LoVo (cell line): ENCODE measurements at regions not wholly inside any gene's neighbourhood (a gene's known extent, or its start where the extent isn't known, plus 50 kb on each side); places are given as distances from the start of the nearest gene placed in this dataset.
"Not testable (repeated sequence)": the region's sequence is repeated elsewhere in the genome, so short reads cannot be mapped to it uniquely, and the experiment has no call there.

Experiments
- DNase-seq: peaks from one replicate; pipeline ENCODE4 v3.0.0-alpha.2; 2016; ENCODE audit warnings: low spot score

- DNase-seq = peak; percentile 11
Observed at GRCh38 chr6:135722190-135722589, 129.3 kb upstream of the PDE7B start.

GRCh38 chr6:135722679-135723078 lies 128.8 kb upstream of the PDE7B start:
- peak; percentile 71 for DNase-seq

GRCh38 chr6:135728589-135728988 lies 122.9 kb upstream of the PDE7B start:
- DNase-seq = no peak

GRCh38 chr6:135731116-135731515 lies 120.4 kb upstream of the PDE7B start:
- DNase-seq = no peak

- DNase-seq = not testable (repeated sequence)
Observed at GRCh38 chr6:135736351-135736750, 115.2 kb upstream of the PDE7B start.

- DNase-seq = no peak
Observed at GRCh38 chr6:135738636-135739035, 112.9 kb upstream of the PDE7B start.

GRCh38 chr6:135739288-135739687 lies 112.2 kb upstream of the PDE7B start:
- no peak for DNase-seq

GRCh38 chr6:135740580-135740979 lies 110.9 kb upstream of the PDE7B start:
- no peak for DNase-seq

- DNase-seq = no peak
Observed at GRCh38 chr6:135743476-135743875, 108.0 kb upstream of the PDE7B start.

- DNase-seq = no peak
Observed at GRCh38 chr6:135748189-135748588, 103.3 kb upstream of the PDE7B start.

- DNase-seq = no peak
Observed at GRCh38 chr6:135750081-135750480, 101.4 kb upstream of the PDE7B start.

- no peak for DNase-seq
Observed at GRCh38 chr6:135753196-135753595, 98.3 kb upstream of the PDE7B start.

GRCh38 chr6:135759831-135760230 lies 91.7 kb upstream of the PDE7B start:
- peak; percentile 19 for DNase-seq

- DNase-seq = no peak
Observed at GRCh38 chr6:135774006-135774405, 77.5 kb upstream of the PDE7B start.

- no peak for DNase-seq
Observed at GRCh38 chr6:135779213-135779612, 72.3 kb upstream of the PDE7B start.

- no peak for DNase-seq
Observed at GRCh38 chr6:135780326-135780725, 71.2 kb upstream of the PDE7B start.

- DNase-seq = no peak
Observed at GRCh38 chr6:135782546-135782945, 69.0 kb upstream of the PDE7B start.

GRCh38 chr6:135784507-135784906 lies 67.0 kb upstream of the PDE7B start:
- no peak for DNase-seq

- DNase-seq = no peak
Observed at GRCh38 chr6:135789375-135790050, 62.0 kb upstream of the PDE7B start.

GRCh38 chr6:135791441-135791840 lies 60.1 kb upstream of the PDE7B start:
- DNase-seq = no peak

- DNase-seq = no peak
Observed at GRCh38 chr6:135796643-135797305, 54.7 kb upstream of the PDE7B start.

GRCh38 chr6:135797361-135797760 lies 54.1 kb upstream of the PDE7B start:
- DNase-seq = no peak

- no peak for DNase-seq
Observed at GRCh38 chr6:135798751-135799515, 52.6 kb upstream of the PDE7B start.
